Colonic mucosa (tissue), 4 donors: ENCODE measurements at regions not wholly inside any gene's neighbourhood (a gene's known extent, or its start where the extent isn't known, plus 50 kb on each side); places are given as distances from the start of the nearest gene placed in this dataset.

Source experiments
- DNase-seq: peaks from one replicate; pipeline ENCODE4 v3.0.0-alpha.2; 2020
- H3K27ac ChIP-seq: fragments of 200-600 bp; one replicate; pipeline ENCODE4 v1.8.0; 2021
- H3K27me3 ChIP-seq: fragments of 200-600 bp; one replicate; pipeline ENCODE4 v1.8.0; 2021
- H3K36me3 ChIP-seq: fragments of 200-600 bp; one replicate; pipeline ENCODE4 v1.8.0; 2021
- H3K4me1 ChIP-seq: fragments of 200-600 bp; one replicate; pipeline ENCODE4 v1.8.0; 2021; ENCODE audit warnings: mild to moderate bottlenecking
- H3K4me3 ChIP-seq: fragments of 200-600 bp; one replicate; pipeline ENCODE4 v1.8.0; 2021
- H3K9ac ChIP-seq, 2 donors: one replicate each; pipeline ENCODE4 v1.7.0; 2013; ENCODE audit warnings: control low read depth in 2 of 2, low read depth in 2 of 2, low read length in 2 of 2
- H3K9me3 ChIP-seq: fragments of 200-600 bp; one replicate; pipeline ENCODE4 v1.8.0; 2021
- intact Hi-C: fragments of 100-400 bp; cut with DNase I; formaldehyde crosslinking; loops from one replicate; pipeline ENCODE4 v1.14.1; 2022
- TF ChIP-seq, protein P1 (sequence below): fragments of 200-600 bp; IDR thresholded peaks from one replicate; pipeline ENCODE4 v1.8.0; 2022; ENCODE audit warnings: antibody characterized with exemption, mild to moderate bottlenecking
- donor health status: healthy.
- donor health status: DM: no; HTN: no; CAD: no.
- donor health status: DM: no; HTN: no; CAD: no.

DNA sequence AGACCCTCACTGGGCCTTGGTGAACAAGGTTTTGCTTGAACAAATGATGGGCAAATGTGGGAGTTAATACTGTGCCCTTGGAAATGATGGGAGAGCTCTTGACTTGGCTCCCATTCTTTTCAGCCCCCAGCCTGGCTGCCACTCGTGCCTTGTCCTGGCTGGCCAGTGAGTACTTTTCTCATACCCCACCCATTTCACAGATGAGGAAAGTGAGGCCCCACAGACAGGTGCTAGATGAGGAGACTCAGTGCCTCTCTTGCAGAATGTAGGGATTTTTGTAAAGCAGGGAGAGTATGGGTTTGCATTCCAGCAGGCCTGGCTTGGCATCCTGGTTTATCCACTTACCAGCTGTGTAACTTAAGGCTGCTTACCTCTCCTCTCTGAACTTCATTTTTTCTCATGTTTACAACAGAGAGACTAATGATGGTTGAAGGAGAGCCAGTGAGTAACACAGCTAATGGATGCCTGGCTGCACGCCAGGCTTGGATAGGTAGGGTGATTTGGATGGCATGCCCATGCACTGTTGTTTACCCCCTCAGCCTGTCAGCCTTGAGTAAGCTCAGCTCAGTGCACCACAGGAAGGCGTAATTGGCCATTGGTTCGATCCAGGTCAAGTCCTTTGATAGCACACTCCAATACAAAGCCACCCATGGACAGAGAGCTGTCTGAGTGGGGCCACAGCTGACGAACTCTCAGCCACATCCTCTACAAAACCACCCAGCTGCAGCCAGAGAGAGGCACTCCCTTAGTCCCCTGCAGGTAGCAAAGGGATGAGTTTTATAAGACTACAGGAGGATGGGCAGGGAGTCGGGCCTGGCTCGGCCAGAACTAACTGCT is 436.8 kb downstream of the RPS24 start:
- TF ChIP-seq, protein P1, sequence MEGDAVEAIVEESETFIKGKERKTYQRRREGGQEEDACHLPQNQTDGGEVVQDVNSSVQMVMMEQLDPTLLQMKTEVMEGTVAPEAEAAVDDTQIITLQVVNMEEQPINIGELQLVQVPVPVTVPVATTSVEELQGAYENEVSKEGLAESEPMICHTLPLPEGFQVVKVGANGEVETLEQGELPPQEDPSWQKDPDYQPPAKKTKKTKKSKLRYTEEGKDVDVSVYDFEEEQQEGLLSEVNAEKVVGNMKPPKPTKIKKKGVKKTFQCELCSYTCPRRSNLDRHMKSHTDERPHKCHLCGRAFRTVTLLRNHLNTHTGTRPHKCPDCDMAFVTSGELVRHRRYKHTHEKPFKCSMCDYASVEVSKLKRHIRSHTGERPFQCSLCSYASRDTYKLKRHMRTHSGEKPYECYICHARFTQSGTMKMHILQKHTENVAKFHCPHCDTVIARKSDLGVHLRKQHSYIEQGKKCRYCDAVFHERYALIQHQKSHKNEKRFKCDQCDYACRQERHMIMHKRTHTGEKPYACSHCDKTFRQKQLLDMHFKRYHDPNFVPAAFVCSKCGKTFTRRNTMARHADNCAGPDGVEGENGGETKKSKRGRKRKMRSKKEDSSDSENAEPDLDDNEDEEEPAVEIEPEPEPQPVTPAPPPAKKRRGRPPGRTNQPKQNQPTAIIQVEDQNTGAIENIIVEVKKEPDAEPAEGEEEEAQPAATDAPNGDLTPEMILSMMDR, result no peak
- no peaks in the 10 kb centered on the region for H3K27me3 ChIP-seq
- H3K4me3 ChIP-seq, result no peak overlapping the region
- H3K4me1 ChIP-seq, result no peaks in the 10 kb centered on the region
- H3K9ac ChIP-seq, result no peak overlapping the region
- H3K9me3 ChIP-seq, result no peaks in the 10 kb centered on the region
- no peaks in the 10 kb centered on the region for H3K36me3 ChIP-seq
- DNase-seq, result peak; percentile 14
- intact Hi-C loops, result no loop called here
- H3K27ac ChIP-seq, result no peak overlapping the region

DNA sequence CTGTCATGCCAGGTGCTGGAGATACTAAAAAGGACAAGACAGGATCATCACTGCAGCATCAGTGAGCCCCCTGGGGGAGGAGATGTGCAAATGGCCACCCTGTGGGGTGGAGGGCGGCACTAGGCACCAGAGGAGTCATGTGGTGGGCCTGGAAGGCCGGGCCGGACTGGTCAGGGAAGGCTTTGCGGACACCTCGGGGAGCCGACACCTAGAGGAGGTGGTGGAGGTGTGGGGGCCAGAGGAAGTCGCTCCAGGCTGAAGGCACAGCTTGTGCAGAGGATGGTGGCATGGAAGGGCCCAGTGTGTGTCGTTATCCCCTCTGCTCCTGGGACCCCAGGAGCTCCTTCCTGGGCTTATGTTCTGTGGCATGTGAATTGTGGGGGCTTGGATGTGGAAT is 437.7 kb downstream of the RPS24 start:
- peak; percentile 11 for DNase-seq
- TF ChIP-seq, protein P1, result no peak
- no peaks in the 10 kb centered on the region for H3K9me3 ChIP-seq
- H3K4me3 ChIP-seq, result no peak overlapping the region
- intact Hi-C loops, result no loop called here
- no peaks in the 10 kb centered on the region for H3K36me3 ChIP-seq
- no peak overlapping the region for H3K9ac ChIP-seq
- no peaks in the 10 kb centered on the region for H3K27me3 ChIP-seq
- no peak overlapping the region for H3K27ac ChIP-seq
- no peaks in the 10 kb centered on the region for H3K4me1 ChIP-seq

DNA sequence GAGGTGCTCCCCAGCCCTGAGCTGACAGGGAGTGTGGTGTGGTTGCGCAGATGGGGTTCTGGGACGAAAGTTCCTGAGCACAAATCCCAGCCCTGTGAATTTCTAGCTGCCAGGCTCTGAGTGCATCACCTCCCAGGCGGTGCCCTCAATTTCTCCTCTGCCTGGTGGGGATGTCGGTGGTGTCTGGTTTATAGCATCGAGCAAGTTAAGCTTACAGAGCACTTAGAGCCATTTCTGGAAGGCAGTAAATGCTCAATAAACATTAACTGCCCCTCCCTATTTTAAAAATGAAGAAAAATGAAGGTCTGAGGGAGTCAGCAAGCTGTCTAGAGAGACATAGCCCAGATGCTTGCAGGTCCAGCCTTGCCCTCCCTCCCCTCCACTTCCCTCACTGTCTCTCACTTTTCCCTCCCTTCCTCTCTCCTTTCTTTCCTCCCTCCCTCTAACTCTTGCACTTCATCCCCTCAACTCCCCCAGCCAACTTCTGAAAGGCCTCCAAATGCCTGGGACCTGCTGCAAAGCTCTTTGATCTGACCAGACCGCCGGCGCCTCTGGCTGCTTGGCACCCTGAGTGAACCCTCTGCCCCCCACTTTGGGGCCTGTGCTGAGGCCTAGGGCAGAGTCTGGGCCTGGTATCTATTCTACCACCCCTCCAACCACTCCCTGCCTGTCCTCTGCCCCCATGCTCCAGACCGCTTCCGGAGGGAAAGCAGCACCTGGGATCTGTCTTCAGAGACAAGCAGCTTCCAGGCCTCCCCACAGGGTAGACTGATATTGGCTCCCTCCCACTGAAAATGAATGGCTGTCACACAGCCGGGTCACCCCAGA is 438.3 kb downstream of the RPS24 start:
- no peaks in the 10 kb centered on the region for H3K4me1 ChIP-seq
- intact Hi-C loops, result no loop called here
- peak; percentile 13 for DNase-seq
- no peak overlapping the region for H3K27ac ChIP-seq
- no peak overlapping the region for H3K9ac ChIP-seq
- H3K36me3 ChIP-seq, result no peaks in the 10 kb centered on the region
- H3K4me3 ChIP-seq, result no peak overlapping the region
- H3K9me3 ChIP-seq, result no peaks in the 10 kb centered on the region
- TF ChIP-seq, protein P1, result no peak
- no peaks in the 10 kb centered on the region for H3K27me3 ChIP-seq

DNA sequence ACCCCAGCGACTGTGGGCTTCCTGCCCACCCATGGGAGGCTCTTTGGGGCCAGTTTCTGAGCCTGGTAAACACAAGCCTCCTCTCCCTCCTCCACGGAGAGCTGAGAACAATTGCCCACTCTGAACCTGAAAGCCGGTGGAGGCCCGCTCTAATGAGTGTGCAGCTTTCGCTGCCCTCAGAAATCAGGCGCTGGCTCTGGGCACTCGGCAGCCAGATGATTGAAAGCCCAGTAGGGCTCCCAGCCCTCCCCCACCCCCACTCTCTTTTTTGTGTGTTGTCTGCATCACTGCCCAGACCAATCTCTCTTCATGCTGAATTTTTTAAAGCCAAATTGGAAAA is 438.9 kb downstream of the RPS24 start:
- TF ChIP-seq, protein P1, result no peak
- Histone ChIP-seq H3K36me3 (no peaks in the 10 kb centered on the region), H3K9me3 (no peaks in the 10 kb centered on the region), H3K27me3 (no peaks in the 10 kb centered on the region), H3K4me3 (no peak overlapping the region), H3K27ac (no peak overlapping the region), H3K4me1 (no peaks in the 10 kb centered on the region), H3K9ac (no peak overlapping the region)
- intact Hi-C loops, result no loop called here
- peak; percentile 12 for DNase-seq

DNA sequence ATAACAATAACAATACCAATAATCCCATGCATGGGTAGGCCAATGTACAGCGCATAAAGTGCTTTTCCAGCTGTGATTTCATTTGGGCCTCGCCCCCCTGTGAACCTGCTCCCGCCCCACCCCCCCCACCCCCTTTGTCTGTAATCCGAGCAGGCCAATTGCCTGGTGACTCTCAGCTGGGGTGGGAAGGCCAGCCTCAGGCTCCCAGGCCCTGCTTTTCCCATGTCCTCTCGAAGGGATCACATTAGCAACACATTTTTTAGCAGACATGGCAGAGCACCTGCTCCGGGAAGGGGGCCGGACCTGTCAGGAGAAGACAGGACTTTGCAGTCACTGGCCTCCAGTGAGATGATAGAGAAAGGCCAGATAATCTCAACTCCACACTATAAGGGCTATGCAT is 439.3 kb downstream of the RPS24 start:
- Histone ChIP-seq H3K4me1 (no peaks in the 10 kb centered on the region), H3K27ac (no peak overlapping the region), H3K9ac (no peak overlapping the region), H3K27me3 (no peaks in the 10 kb centered on the region), H3K9me3 (no peaks in the 10 kb centered on the region), H3K36me3 (no peaks in the 10 kb centered on the region), H3K4me3 (no peak overlapping the region)
- no peak for DNase-seq
- intact Hi-C loops, result no loop called here
- TF ChIP-seq, protein P1, result no peak
